D341Med (cell line): ENCODE measurements at regions not wholly inside any gene's neighbourhood (a gene's known extent, or its start where the extent isn't known, plus 50 kb on each side); places are given as distances from the start of the nearest gene placed in this dataset.
"Not testable (repeated sequence)": the region's sequence is repeated elsewhere in the genome, so short reads cannot be mapped to it uniquely, and the experiment has no call there.

Experiments
- DNase-seq: peaks from one replicate; pipeline ENCODE4 v3.0.0; 2012; ENCODE audit warnings: low spot score

DNA sequence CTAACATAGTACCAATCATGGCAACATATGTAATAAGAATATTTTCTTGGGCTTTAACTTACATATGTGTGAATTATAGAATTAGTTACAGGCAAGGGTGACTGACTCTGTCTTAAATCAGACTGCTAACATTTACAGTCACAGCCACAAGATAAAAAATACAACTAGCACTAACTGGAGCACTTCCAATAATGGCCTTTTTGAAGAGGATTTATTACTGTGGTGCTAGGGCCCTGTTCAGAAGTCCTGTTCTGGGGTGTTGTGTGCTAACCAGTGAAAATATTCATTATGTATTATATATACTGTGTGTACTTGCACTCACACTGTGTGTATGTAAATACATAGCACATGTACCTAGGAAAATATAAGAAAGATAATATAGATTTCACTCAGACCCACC is 1611.2 kb downstream of the PCDH18 start:
- DNase-seq, result no peak

DNA sequence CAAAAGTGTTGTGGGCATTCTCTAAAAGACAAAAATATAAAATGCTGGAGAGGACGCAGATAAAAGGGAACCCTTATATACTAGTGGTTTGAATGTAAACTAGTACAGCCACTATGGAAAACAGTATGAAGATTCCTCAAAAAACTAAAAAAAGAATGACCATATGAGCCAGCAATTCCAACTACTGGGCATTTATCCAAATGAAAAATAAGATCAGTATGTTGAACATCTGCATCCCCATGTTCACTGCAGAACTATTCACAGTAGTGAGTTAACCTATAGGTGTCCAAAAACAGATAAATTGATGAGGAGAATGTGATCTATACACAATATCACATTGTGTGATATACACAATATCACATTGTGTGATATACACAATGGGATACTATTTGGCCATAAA is 1615.3 kb downstream of the PCDH18 start:
- DNase-seq, result no peak

DNA sequence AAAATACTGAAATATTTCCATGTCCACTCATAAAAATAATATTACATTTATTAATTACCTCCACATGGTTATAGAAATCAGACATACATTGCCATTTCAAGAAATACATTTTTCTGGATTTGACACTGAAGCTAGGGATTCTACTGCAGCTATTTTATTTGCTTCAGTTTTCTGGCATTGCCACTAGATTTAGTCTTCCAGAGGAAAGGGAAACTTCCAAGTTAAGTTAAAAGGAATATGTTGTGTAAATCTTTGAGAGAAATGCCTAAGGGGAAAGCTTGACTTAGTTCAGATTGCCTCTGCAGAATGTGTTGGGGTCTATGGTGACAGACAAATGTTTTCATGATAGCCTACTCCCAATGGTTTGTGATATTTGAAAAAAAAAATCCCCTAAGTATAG is 1631.3 kb downstream of the PCDH18 start:
- DNase-seq, result no peak

DNA sequence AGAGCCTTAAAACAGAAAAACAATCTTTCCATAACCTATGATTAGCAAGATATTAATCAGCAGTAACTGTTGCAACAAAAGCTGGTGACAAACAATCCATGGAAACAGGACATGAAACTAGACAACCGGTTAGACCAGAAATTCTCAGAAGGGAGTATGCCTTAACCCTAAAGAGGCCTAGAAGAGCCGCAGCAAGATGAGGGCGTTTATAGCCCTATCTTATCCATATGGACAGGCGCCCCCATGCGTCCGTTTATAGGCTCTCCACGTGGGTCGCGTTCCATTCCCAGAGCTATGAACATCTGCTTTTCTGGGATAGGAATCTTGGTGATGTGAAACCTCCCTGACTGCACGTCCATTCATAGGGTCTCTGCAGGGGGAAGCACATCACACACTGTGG is 1662.7 kb upstream of the PABPC4L start:
- DNase-seq, result not testable (repeated sequence)

DNA sequence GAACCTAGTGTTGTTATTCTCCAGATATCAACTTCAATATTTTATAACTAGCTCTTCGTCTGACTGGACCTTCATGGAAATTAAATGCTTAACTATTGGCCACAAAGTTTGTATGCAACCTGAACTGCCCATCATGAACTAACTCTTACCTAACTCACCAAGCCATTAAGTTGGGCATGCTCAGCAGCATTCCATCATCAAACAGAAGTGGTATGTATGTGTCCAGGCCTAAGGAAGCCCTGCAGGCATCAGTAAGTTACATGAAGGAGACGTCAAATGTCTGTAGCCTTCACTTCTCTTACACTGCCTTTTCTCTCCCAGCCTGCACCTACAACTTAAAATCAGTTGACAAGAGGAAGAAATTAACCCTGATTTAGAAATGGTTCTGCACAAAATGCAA is 1639.2 kb upstream of the PABPC4L start:
- DNase-seq, result no peak

DNA sequence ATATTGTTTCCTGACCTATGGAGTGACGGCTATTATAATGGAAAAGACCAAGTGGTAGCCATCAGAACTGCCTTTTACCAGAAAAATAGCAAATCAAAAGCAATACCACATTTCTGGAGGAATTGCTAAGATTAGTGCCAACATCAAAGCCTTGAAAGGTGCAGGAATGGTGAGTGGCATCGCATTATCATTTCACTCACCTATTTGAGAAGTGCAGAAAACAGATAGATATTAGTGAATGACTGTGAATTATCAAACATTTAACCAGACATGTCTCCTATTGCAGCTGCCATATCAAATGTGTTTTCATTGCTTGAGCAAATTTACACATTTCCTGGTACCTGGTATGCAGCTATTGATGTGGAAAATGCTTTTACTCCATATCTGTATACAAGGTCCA is 1638.1 kb upstream of the PABPC4L start:
- DNase-seq, result no peak

DNA sequence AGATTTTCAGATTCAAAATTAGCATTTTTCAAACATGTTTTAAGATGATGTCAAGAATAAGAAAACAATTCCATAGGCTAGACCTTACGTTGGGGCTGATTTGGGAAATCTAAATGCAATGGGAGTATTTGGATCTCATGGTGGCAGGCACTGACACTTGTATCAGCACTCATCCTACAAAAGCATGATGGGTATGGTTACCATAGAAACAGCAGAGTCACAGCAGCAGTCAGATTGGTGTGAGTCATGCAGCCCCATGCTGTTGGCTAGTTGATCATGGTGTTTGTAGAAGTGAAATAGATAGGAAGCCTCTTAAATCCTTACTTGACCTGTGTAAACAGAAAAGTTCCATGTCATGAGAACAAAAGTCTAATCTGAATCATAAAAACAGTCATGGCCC is 1637.3 kb upstream of the PABPC4L start:
- DNase-seq, result no peak

DNA sequence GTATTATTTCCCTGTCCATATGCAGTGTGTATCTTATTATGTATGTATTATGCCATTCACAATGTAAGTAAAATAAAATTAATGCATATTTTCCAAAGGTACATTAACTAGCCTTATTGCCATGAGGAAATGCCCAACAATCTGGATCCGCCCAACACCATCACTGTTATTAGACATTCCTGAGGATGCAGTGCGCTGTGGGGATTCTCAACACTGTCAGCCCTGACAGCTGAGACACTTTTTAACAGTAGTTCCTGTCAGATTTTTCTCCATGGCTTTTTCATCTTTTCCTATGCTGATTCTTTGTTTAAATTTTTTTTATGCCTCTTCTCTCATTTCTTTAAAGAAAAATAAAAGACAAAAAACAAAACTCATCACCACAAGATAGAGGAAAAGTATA is 1632.9 kb upstream of the PABPC4L start:
- DNase-seq, result no peak

DNA sequence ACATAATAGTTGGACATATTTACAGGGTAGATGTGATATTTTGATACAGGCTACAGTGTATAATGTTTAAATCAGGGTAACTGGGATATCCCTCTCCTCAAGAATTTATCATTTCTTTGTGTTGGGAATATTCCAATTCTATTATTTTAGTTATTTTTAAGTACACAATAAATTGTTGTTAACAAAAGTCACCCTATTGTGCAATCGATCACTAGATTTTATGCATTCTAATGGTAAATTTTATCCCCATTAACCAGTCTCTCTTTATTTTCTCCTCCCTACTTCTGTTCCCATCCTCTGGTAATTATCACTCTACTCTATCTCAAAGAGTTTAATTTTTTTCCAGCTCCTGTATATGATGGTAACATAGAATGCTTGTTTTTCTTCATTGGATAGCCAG is 1631.9 kb upstream of the PABPC4L start:
- DNase-seq, result no peak

DNA sequence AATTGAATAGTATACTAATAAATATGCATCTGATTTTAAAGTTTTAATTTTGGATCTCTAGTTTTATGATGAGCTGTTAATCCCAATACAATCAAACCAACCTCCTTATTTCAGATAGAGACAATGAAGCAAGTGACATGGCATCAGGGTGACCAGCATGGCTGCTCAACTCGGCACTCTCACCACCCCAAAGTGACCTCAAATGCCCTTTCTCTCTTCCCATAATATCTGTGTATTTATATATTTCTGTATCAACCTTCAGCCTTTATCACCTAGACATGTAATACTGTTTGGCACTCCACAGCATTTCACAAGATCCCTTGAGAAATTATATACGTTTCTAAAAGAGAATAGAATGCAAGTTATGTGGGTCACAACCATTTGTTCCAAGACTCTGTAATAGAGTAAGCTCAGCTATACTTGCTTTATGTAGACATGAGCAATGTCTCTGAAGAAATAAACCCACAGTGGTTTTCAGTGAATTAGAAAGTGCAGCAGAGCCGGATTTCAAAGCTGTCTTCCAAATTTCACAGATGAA is 1623.2 kb upstream of the PABPC4L start:
- no peak for DNase-seq

DNA sequence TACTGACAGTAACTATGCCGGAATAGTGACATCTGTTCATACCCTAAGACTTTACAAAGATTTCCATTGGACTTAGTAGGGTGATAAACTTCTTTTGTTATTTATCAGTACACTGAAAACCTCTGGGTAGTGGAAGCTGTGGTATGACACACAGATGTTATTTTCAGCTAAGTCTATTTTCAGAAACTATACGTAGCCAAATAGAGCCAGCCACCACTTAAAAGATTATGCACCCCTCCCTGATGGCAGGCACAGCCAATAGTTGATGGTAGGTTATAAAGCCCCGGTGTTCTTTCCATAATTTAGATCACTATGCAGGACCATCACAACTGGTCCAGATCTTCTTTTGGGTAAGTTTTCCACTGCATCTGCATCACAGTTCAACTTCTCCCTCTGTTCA is 1603.2 kb upstream of the PABPC4L start:
- DNase-seq, result no peak

DNA sequence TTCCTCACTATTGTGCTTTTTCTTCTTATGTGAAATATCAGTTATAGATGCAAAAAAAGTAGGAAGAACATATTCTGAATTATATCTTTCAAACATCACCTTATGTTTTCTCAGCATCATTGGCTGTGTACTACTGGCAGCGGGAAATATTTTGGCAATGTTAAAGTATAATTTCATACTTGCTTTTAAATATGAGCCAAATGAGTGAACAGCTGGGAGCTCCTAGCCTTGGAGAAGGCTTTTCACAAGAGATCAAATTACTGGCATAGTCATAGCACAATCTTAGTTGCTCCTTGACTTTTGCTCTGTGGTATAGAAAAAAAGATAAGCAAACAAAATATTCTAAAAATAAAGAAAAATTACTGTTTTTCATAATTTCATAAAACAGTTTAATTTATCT is 1575.8 kb upstream of the PABPC4L start:
- DNase-seq, result no peak

DNA sequence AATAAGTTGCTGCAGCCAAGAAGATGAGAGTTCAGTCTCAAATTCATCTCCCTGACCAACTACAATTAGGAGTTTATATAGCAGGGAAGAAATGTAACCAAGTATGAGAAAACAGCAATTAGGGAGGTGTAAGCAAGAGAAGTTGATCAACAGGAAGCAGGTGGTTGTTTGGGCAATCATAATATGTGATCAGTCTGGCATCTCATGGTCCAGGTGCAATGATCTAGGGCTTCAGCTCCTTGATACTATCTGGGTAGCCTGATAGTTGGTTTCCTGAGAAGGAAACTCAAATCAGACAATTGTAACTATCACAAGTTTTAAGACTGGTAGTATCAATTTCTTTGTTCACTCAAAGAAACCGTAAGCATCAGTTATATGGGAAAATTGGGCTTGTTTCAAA is 1574.3 kb upstream of the PABPC4L start:
- no peak for DNase-seq

DNA sequence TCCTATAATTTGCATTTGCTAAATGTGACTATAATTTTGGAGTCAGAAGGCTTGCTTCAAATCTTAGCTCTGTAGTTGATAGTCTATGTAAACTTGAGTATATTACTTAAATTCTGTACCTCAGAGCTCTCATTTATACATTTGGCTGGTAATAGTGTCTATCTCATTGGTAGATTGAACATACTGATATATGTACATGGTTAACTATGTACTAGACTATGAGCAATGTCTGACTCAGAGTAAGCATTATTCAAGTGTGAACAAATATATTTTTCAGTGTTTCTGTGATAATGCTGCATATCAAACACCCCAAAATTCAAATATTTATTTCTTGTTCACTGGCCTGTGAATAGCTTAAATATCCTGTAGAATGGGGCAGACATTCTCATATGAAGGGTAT is 1568.9 kb upstream of the PABPC4L start:
- DNase-seq, result no peak

DNA sequence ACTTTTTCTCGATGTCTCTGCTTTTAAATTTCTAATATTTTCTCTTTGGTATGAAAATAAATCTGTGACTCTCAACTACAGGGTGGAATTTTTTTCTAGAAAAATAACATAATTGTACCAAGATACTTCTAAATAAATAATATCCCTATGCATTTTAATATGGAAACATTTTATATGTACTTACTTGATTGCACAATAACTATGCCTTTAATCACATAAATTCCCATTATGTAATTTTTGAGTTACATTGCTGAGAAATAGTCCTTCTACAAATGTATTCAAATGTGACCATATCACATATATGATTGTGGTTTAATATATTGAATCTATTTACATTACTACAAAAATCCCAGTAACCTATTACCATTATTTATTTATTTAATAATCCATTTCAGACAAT is 1543.3 kb upstream of the PABPC4L start:
- no peak for DNase-seq

DNA sequence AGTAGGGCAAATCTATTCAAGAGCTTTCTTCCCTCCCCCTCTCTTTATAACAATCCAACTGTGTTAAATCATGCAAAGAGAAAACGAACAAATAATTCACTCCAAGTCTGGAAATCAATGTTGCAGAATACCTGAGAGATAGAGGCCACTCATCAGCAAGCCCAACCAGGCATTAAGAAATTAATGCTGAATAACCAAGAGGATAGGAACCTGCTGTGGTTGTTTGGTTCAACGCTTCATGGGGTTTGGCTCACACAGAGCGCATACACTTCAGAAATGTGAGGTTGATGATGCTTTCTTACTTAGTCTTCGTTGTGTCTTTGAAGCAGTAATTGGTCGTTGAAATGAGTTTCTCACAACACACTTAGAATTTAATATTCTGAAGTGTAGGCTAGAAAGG is 1540.0 kb upstream of the PABPC4L start:
- DNase-seq, result no peak

DNA sequence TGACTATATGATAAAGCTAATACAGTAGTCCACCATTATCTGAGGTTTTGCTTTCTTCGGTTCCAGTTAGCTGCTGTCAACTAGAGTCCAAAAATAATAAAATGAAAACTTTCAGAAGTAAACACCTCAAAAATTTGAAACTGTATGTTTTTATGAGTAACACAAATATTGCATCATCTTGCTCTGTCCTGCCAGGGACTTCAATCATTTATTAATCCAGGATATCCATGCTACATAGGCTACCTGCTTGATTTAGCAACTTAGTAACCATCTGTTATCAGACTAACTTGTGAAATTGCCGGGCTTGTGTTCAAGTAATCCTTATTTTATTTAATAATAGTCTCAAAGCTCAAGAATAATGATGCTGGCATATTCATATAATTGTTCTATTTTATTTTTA is 1537.8 kb upstream of the PABPC4L start:
- no peak for DNase-seq

DNA sequence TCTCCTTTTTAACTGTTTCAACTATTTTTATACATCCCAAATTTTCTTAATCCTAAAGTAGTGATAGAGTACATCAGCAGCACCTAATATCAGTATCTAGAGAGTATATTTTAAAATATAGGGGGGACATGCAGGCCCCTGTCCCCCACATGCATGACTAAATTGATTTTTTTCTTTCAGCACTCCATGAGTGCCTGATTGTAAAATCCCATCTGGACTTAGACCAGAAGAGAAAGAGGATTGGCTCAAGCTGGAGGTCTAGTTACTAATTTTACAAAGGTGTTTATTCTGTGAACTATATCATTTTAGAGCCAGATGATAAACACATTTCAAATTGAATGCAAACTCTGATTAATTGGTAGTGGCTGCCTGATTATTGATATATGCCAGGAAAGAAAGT is 1533.9 kb upstream of the PABPC4L start:
- DNase-seq, result no peak

DNA sequence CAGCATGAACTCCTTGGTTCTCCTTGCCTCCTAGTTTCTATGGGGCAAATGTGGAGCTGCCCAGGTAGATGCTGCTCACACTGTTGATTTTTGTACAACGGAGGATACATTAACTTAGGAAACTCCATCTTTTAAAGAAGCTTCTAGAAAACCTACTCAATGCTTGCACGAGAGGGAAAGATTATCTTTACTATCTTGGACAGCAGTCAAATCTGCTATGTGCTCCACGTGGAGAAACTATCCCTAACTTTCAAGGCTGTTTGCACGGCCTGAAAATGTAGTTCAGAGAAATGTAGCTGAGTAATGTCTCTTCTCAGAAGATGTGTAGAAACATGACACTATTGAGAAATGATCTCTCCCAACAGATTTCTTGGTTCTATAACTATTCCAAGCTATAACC is 1530.9 kb upstream of the PABPC4L start:
- DNase-seq, result no peak

DNA sequence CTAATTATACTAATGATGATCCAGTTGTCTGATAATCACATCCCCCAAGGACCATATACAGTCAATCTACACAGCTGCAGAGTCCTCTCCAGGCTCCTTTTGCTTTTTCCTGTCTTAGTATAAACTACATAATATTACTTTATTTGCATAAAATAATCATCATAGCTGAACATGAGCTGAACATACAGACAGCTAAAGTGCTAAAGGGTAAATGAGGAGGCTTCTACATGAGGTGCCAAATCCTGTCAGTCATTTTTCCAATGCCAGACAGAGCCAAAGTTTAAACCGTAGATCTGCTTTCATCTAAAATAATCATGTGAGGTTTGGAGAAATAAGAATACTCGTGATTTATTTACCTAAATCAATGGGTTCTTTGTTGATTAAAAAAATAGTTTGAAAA is 1530.1 kb upstream of the PABPC4L start:
- peak; percentile 36 for DNase-seq

DNA sequence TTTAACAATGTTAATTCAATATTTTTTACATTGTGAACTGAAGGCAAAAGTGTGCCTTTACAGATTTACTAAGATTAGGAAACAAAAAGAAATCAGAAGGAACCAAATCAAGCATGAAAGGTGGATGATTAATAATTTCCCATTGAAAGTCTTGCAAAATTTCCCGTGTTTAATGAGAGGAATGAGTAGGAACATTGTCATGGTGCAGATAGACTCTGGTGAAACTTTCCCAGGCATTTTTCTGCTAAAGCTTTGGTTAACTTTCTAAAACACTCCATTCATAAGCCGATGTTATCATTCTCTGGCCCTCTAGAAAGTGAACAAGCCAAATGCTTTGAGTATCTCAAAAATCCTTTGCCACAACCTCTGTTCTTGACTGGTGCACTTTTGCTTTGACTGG is 1522.8 kb upstream of the PABPC4L start:
- no peak for DNase-seq

DNA sequence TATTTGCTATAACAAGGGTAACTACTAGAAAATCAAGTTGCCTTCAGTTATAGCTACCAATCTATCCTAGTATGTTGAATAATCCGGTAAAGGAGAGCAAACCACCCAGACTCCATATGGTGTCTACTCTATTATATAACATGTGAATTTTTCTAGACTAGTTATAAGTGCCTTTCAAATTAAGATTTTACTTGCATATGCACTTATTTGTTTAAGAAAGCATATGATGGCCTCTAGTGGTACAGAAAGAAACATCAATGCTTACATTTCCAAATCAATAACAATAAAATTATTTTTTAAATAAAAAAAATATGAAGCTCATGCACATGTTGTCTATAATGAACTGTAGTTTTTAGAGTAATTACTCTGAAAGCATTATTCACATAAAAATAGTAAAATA is 1516.4 kb upstream of the PABPC4L start:
- DNase-seq, result no peak

DNA sequence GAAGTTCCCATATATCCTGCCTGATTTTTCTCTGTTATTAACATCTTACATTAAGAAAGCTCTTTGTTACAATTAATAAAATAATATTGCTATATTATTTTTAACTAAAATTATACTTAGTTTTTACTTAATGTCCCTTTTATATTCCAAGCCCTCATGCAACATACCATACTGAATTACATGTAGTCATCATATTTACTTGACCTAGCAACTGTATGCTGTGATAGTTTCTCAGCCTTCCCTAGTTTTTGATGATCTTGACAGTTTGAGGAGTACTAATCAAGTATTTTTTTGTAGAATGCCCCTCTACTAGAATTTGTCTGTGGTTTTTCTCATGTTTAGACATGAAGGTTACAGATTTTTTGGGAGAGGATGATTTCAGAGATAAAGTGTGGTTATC is 1503.8 kb upstream of the PABPC4L start:
- DNase-seq, result no peak

DNA sequence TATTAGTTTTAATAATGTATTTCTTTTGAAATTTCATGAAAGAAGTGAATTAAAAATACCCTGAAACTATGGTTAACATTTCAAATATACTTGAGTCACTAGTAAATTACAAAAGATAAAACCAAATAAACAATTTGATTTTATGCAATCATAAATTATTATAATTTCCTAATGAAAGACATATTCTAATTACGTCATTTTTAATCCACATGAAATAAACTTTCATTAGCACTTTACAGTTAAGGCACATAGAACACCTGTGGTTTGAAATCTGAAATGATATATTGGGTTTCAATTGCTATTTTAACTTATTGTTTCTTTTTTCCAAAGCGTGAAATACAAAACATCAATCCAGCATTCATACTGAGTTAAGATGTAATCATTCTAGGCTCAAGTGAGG is 1492.5 kb upstream of the PABPC4L start:
- no peak for DNase-seq

DNA sequence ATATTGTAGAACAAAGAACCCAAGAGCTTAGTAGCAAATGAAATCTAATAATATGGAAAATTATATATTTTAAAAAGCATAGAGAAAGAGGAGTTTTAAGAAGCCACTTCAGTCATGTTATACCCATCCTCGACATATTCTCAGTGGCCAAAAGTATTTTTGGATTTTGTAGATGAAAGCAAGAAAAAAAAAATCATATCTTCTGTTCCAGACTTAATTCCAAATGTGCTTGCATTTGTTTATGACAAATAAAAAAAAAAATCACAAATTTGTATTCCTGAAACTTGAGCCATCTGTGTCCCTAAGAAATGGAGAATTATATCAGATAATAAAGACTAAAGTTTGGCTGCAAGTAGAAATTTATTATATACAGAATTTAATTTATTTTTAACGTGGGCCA is 1482.4 kb upstream of the PABPC4L start:
- DNase-seq, result no peak
